Kidney epithelial cell (primary cell): ENCODE measurements at regions not wholly inside any gene's neighbourhood (a gene's known extent, or its start where the extent isn't known, plus 50 kb on each side); places are given as distances from the start of the nearest gene placed in this dataset.

Experiments
- DNase-seq: peaks from one replicate; pipeline ENCODE4 v3.0.0-alpha.2; 2010; ENCODE audit warnings: low read depth
- H3K27me3 ChIP-seq: 2 replicates; pipeline ENCODE4 v1.6.0; 2011; ENCODE audit warnings: low read length; ENCODE audit not compliant: control insufficient read depth, insufficient read depth
- H3K36me3 ChIP-seq: 2 replicates; pipeline ENCODE4 v1.5.1; 2011; ENCODE audit warnings: low read length; ENCODE audit not compliant: control insufficient read depth, insufficient read depth
- H3K4me3 ChIP-seq: 2 replicates; pipeline ENCODE4 v1.5.1; 2011; ENCODE audit warnings: low read depth, mild to moderate bottlenecking, control low read depth, low read length
- CTCF ChIP-seq: IDR thresholded peaks from 2 replicates; pipeline ENCODE4 v1.5.1; 2011; ENCODE audit warnings: mild to moderate bottlenecking, moderate library complexity, low read length, control low read depth, inconsistent platforms; ENCODE audit not compliant: insufficient read depth, poor library complexity, severe bottlenecking

- no peaks in the 10 kb centered on the region for H3K36me3 ChIP-seq
- no peak for TF ChIP-seq CTCF
- H3K4me3 ChIP-seq: peak overlapping the region; percentile 80
- no peaks in the 10 kb centered on the region for H3K27me3 ChIP-seq
- DNase-seq: no peak
Observed at GRCh38 chr1:21344750-21345443, 54.6 kb upstream of the ECE1 start.

- Histone ChIP-seq H3K4me3 (peak overlapping the region; percentile 80), H3K36me3 (no peaks in the 10 kb centered on the region), H3K27me3 (no peaks in the 10 kb centered on the region)
- TF ChIP-seq CTCF: no peak
- no peak for DNase-seq
Observed at GRCh38 chr1:21344098-21344749, 54.0 kb upstream of the ECE1 start.

- Histone ChIP-seq H3K4me3 (no peak overlapping the region), H3K27me3 (no peaks in the 10 kb centered on the region), H3K36me3 (no peaks in the 10 kb centered on the region)
- TF ChIP-seq CTCF: no peak
- DNase-seq: no peak
Observed at GRCh38 chr1:21342961-21343838, 52.9 kb upstream of the ECE1 start.

- DNase-seq: no peak
- no peak for TF ChIP-seq CTCF
Observed at GRCh38 chr1:21341517-21342078, 51.3 kb upstream of the ECE1 start.

GRCh38 chr1:21341022-21341421, 50.8 kb upstream of the ECE1 start:
- TF ChIP-seq CTCF: no peak
- no peak overlapping the region for H3K4me3 ChIP-seq

More at GRCh38 chr1:21341517-21342078, 51.3 kb upstream of the ECE1 start:
- Histone ChIP-seq H3K36me3 (no peaks in the 10 kb centered on the region), H3K4me3 (no peak overlapping the region), H3K27me3 (no peaks in the 10 kb centered on the region)

More at GRCh38 chr1:21341022-21341421, 50.8 kb upstream of the ECE1 start:
- no peak for DNase-seq
- Histone ChIP-seq H3K36me3 (no peaks in the 10 kb centered on the region), H3K27me3 (no peaks in the 10 kb centered on the region)
